Endometrial microvascular endothelial cells (primary cell): ENCODE measurements at regions not wholly inside any gene's neighbourhood (a gene's known extent, or its start where the extent isn't known, plus 50 kb on each side); places are given as distances from the start of the nearest gene placed in this dataset.

Experiments used
- in situ Hi-C: cut with HindIII; loops from 2 replicates; pipeline ENCODE4 v1.10.0; 2017; ENCODE audit warnings: low sequenced_read_pairs, low pct_unique_long_range_greater_than_20kb; ENCODE audit errors: inconsistent ontology term

- in situ Hi-C loops: no loop called here
Measured at GRCh38 chrX:46447384-46447783, 97.8 kb downstream of the ZNF674 start.

DNA sequence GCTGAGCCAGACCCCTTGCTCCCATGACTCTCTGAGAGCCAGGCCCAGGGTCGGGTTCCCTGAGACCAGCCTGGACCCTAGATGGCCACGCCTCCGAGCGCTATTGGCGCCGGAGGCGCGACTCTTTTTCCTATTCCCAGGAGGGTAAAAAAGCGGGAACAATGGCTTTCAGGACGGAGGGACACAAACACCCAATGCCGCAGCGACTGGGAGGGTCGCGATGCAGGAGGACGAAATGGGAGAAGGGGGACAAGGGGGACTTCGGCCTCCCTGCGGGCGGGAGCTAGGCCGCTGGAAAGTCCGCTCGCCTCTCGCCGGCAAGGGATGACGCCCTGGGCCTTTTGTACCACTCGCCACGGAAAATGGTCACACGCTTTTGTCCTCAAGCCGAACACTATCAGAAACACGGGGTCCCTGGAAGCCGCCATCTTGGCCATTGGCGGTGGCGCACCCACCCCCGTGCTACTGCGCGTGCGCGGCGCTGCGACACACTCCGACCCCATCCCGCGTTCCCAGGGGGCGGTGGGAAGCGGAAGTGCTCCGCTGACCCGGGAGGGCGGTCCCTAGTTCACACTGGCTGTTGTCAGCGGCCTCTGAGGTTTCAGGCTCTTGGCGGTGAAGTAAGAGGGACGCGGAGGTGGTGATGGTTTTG lies 98.4 kb downstream of the ZNF674 start:
- in situ Hi-C loops: no loop called here

DNA sequence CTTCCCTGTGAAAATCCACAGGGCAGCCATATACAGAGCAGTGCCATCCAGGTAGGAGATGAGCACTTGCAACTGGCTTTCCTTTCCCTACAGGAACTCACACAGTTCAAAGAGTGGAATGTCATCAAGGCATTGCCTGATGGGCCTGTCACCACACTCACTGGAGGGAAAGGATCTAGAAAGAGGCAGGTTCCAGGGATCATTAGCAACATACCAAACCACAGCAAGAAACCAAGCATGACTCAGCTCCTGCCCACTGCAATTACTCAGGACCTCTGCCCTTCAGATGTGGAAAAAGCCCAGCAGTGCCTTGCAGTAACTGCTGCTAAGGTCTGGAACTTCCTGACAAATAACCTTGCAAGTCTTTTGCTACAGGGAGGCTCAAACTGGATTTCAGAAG lies 101.2 kb downstream of the ZNF674 start:
- in situ Hi-C loops: no loop called here

GRCh38 chrX:46436744-46437143 lies 108.5 kb downstream of the ZNF674 start:
- in situ Hi-C loops: no loop called here

DNA sequence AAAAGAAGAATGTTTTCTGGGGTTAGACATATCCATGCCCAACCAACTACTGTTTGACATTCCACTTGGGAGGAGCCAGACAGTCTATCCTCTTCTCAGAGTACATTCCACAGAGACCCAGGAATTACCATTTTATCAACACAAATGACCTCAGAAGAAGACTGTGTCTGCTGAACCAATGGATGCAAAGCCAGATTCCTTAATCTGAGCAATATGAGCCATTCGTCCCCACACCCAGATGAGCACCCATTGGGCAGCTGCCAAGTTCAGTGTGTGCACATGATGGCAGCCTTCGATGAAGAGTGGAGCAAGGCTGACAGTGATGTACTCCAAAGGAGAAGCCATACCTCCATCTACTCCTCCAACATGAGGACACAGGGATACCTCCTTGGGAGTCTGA lies 111.3 kb downstream of the ZNF674 start:
- in situ Hi-C loops: no loop called here

GRCh38 chrX:46408553-46409407 lies 136.4 kb downstream of the ZNF674 start:
- in situ Hi-C loops: no loop called here

DNA sequence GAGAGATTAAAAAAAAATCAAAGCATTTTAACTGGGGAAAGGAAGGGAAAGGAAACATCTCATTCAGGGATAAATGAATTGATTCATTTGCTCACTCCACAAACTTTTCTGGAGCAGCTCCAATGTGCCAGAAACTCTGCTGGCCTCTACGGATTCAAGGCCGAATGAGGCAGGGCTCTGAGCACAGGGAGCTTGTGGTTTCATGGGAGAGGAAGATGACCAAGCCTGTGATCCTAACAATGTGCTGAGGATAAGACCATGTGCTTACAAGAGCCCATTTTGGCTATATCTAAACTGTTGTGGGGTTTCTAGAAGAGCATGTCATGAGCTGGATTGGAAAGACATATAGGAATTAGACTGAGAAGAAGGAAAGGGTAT lies 137.5 kb downstream of the ZNF674 start:
- in situ Hi-C loops: no loop called here

- in situ Hi-C loops: no loop called here
Measured at GRCh38 chrX:46407036-46407752, 138.0 kb downstream of the ZNF674 start.

DNA sequence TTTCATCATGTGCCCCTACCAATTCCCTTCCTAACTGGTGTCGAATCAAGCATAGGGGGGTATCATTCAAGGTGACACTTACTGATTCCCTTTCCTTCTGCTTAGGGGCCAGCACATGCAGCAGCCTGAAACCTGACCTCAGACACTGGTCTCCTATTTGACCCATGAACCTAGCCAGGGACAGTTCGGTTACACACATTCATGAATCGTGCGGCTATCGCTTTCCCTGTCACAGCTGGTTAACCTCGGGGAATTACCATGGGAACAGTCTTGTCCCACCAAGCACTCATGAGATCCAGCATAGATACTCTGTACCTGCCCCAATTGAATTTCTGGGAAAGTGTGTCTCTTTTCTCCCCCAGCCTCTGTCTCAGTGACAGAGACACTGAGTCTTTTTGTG lies 140.4 kb downstream of the ZNF674 start:
- in situ Hi-C loops: no loop called here

GRCh38 chrX:46400530-46401443 lies 144.4 kb downstream of the ZNF674 start:
- in situ Hi-C loops: no loop called here

DNA sequence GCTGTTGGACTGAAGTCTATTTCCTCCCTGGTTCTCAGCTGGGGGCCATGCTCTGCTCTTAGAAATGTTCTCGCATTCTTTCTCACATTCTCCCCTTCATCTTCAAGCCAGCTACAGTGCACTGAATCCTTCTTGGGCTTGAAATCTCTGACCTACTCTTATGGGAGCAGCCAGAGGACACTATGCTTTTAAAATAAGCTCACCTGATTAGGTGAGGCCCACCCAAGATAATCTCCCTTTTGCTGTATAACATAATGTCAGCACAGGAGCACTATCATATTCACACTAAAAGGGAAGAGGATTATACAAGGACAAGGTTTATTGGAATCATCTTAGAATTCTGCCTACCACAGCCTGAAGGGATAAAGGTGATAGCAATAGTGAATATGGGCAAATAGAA lies 146.3 kb downstream of the ZNF674 start:
- in situ Hi-C loops: no loop called here

DNA sequence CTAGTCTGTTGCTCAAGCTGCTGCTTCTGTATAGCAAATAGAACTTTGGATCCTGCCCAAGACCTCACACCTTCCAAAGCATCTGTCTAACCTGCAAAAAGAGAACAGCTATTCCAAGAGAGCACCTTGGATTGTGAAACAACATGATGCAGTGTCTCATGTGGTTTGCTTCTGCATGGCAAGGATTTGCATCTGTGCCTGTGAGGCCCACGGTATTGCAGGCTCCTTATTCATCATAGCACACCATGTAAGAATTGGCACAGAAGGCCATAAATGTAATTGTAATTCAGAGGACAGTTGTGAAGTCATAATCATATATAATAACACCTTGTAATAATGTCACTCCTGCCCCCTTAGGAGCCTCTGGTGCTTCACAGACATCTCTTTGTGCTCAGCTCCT lies 147.1 kb downstream of the ZNF674 start:
- in situ Hi-C loops: no loop called here

GRCh38 chrX:46386511-46386910 lies 158.7 kb downstream of the ZNF674 start:
- in situ Hi-C loops: no loop called here

- in situ Hi-C loops: no loop called here
Measured at GRCh38 chrX:46383006-46383405, 162.2 kb downstream of the ZNF674 start.

GRCh38 chrX:46382595-46382994 lies 162.6 kb downstream of the ZNF674 start:
- in situ Hi-C loops: no loop called here

DNA sequence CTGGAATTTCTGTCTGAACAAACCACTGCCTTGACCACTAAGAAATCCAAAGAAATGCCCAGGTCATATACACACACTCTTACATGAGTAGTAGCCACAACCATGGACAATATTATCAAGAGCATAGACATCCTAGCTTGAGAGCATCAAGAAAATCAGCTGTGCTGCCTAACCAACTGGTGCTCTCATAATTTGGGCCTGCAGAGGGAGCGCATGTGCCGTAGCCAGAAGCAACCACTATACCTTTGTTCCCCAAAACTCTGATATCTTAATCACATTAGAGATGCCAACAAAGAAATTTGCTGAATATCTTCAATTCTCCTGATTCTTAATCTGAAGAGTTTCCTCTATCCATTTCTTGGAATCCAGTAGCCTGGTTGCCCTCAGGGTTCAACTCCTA lies 163.6 kb downstream of the ZNF674 start:
- in situ Hi-C loops: no loop called here

GRCh38 chrX:46380148-46380752 lies 165.0 kb downstream of the ZNF674 start:
- in situ Hi-C loops: no loop called here

- in situ Hi-C loops: no loop called here
Measured at GRCh38 chrX:46376246-46376885, 168.9 kb downstream of the ZNF674 start.
